IPS DF 6.9 (cell line): ENCODE measurements at regions not wholly inside any gene's neighbourhood (a gene's known extent, or its start where the extent isn't known, plus 50 kb on each side); places are given as distances from the start of the nearest gene placed in this dataset.

Experiments
- DNase-seq: peaks from one replicate; pipeline ENCODE4 v3.0.0-alpha.2; 2013; ENCODE audit warnings: low read depth, low spot score
- H3K27ac ChIP-seq: one replicate; pipeline ENCODE4 v1.5.1; 2013; ENCODE audit warnings: low read length, control low read depth
- H3K27me3 ChIP-seq: 2 replicates; pipeline ENCODE4 v1.6.1; 2013; ENCODE audit warnings: mild to moderate bottlenecking, low read length; ENCODE audit not compliant: control insufficient read depth, insufficient read depth
- H3K36me3 ChIP-seq: 2 replicates; pipeline ENCODE4 v1.6.1; 2013; ENCODE audit warnings: low read length; ENCODE audit not compliant: control insufficient read depth, insufficient read depth
- H3K4me1 ChIP-seq: 2 replicates; pipeline ENCODE4 v1.6.1; 2013; ENCODE audit warnings: low read length; ENCODE audit not compliant: control insufficient read depth, insufficient read depth
- H3K4me3 ChIP-seq: 2 replicates; pipeline ENCODE4 v1.5.1; 2013; ENCODE audit warnings: mild to moderate bottlenecking, low read length
- H3K9me3 ChIP-seq: 2 replicates; pipeline ENCODE4 v1.6.1; 2013; ENCODE audit warnings: low read length, inconsistent platforms; ENCODE audit not compliant: control insufficient read depth, insufficient read depth
- WGBS: extraction: QIAGEN DNeasy Blood & Tissue Kit; methylation state at CpG from one replicate; pipeline ENCODE4 v1.1.7; 2013; ENCODE audit warnings: mixed read lengths, missing lambda C conversion rate; ENCODE audit not compliant: insufficient read length, insufficient coverage; 5-methylcytosine and 5-hydroxymethylcytosine counted together

GRCh38 chr17:37829592-37830123 is 84.8 kb upstream of the HNF1B start:
- H3K27ac ChIP-seq, result no peak overlapping the region

GRCh38 chr17:37828651-37829124 is 83.8 kb upstream of the HNF1B start:
- H3K4me1 ChIP-seq, result peaks cover 3% of the 10 kb centered on the region; the same call in 1 of the 2 replicates
- no peak overlapping the region for H3K4me3 ChIP-seq
- no peak overlapping the region for H3K27ac ChIP-seq
- H3K36me3 ChIP-seq, result no peaks in the 10 kb centered on the region
- DNase-seq, result no peak
- H3K9me3 ChIP-seq, result no peaks in the 10 kb centered on the region
- no peaks in the 10 kb centered on the region for H3K27me3 ChIP-seq
- no CpG with 5 or more reads among the region's 5 CpGs for WGBS

More at GRCh38 chr17:37829592-37830123, 84.8 kb upstream of the HNF1B start:
- peaks cover 3% of the 10 kb centered on the region; the same call in 1 of the 2 replicates for H3K4me1 ChIP-seq
- H3K27me3 ChIP-seq, result no peaks in the 10 kb centered on the region
- H3K4me3 ChIP-seq, result no peak overlapping the region
- no CpG with 5 or more reads among the region's 5 CpGs for WGBS
- H3K9me3 ChIP-seq, result no peaks in the 10 kb centered on the region
- H3K36me3 ChIP-seq, result no peaks in the 10 kb centered on the region
- no peak for DNase-seq

- Histone ChIP-seq H3K36me3 (no peaks in the 10 kb centered on the region), H3K27me3 (no peaks in the 10 kb centered on the region), H3K4me1 (peaks cover 3% of the 10 kb centered on the region; the same call in 1 of the 2 replicates), H3K27ac (no peak overlapping the region), H3K9me3 (no peaks in the 10 kb centered on the region), H3K4me3 (no peak overlapping the region)
- DNase-seq, result no peak
- WGBS, result no CpG with 5 or more reads among the region's 5 CpGs
Observed at GRCh38 chr17:37827905-37828650, 83.2 kb upstream of the HNF1B start.

- H3K4me1 ChIP-seq, result peaks cover 3% of the 10 kb centered on the region; the same call in 1 of the 2 replicates
- no CpG with 5 or more reads among the region's 4 CpGs for WGBS
- DNase-seq, result no peak
Observed at GRCh38 chr17:37826497-37827430, 81.9 kb upstream of the HNF1B start.

DNA sequence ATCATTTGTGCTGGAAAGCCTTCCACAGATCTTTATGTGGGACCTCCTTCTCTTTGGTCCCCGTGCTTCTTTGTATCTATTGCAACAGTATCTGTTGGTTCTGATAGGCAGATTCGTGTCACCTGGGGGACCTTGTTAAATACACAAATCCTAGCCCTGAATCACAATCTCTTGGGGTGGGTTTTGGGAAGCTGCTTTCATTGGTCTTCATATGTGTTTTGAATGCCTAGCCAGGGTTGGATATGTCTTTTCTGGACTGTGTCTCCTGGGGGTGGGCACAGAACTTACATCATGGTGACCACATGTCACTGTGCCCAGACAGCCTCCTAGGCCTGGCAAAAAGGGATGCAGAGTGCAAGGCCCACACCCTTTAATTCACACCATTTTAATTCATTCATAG is 81.0 kb upstream of the HNF1B start:
- H3K9me3 ChIP-seq, result no peaks in the 10 kb centered on the region
- H3K4me1 ChIP-seq, result peaks cover 3% of the 10 kb centered on the region; the same call in 1 of the 2 replicates
- no CpG with 5 or more reads among the region's 2 CpGs for WGBS
- no peak overlapping the region for H3K4me3 ChIP-seq
- H3K27ac ChIP-seq, result no peak overlapping the region
- no peak for DNase-seq
- H3K27me3 ChIP-seq, result no peaks in the 10 kb centered on the region
- H3K36me3 ChIP-seq, result no peaks in the 10 kb centered on the region

More at GRCh38 chr17:37826497-37827430, 81.9 kb upstream of the HNF1B start:
- H3K9me3 ChIP-seq, result no peaks in the 10 kb centered on the region
- no peak overlapping the region for H3K27ac ChIP-seq
- no peaks in the 10 kb centered on the region for H3K27me3 ChIP-seq
- H3K4me3 ChIP-seq, result no peak overlapping the region
- H3K36me3 ChIP-seq, result no peaks in the 10 kb centered on the region

GRCh38 chr17:37824534-37825485 is 80.0 kb upstream of the HNF1B start:
- no peaks in the 10 kb centered on the region for H3K9me3 ChIP-seq
- H3K27ac ChIP-seq, result no peak overlapping the region
- no peak overlapping the region for H3K4me3 ChIP-seq
- no peaks in the 10 kb centered on the region for H3K36me3 ChIP-seq
- no peaks in the 10 kb centered on the region for H3K27me3 ChIP-seq
- DNase-seq, result peak; percentile 29
- WGBS, result no CpG with 5 or more reads among the region's 13 CpGs
- H3K4me1 ChIP-seq, result peaks cover 3% of the 10 kb centered on the region; the same call in 1 of the 2 replicates

- no peak overlapping the region for H3K4me3 ChIP-seq
- no peaks in the 10 kb centered on the region for H3K36me3 ChIP-seq
- peaks cover 1% of the 10 kb centered on the region; the same call in 1 of the 2 replicates for H3K4me1 ChIP-seq
- H3K27me3 ChIP-seq, result no peaks in the 10 kb centered on the region
- no peak for DNase-seq
- no peak overlapping the region for H3K27ac ChIP-seq
- H3K9me3 ChIP-seq, result no peaks in the 10 kb centered on the region
Observed at GRCh38 chr17:37823996-37824395, 79.1 kb upstream of the HNF1B start.

DNA sequence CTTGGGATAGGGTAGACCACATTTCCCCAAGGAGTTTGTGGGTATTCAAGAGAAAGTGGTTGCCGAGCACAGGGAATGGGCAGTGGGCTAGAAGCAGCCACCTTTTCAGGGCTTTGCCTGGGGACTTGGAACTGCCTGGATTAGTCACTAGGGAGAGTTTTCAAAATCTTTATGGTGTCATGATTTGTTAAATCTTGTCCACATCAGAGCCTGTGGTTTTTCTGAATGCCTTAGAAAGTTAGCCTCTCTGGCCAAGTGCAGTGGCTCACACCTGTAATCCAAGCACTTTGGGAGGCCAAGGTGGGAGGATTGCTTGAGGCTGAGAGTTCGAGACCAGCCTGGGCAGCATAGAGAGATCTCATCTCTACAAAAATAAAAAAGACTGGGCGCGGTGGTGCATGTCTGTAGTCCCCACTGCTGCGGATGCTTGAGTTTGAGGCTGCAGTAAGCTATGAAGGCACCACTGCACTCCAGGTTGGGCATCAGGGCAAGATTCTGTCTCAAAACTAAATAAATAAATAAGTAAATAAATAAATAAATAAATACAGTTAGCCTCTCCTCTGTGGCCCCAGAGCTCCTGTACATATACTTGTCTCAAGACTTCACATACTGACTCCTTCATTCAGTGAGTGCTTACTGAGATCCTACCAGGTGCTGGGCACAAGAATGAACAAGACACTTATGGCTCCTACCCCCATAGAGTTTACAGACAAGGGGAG is 76.3 kb upstream of the HNF1B start:
- Histone ChIP-seq H3K27ac (no peak overlapping the region), H3K4me3 (no peak overlapping the region), H3K9me3 (no peaks in the 10 kb centered on the region), H3K36me3 (no peaks in the 10 kb centered on the region), H3K4me1 (peaks cover 1% of the 10 kb centered on the region; the same call in 1 of the 2 replicates), H3K27me3 (no peaks in the 10 kb centered on the region)
- WGBS, result no CpG with 5 or more reads among the region's 5 CpGs
- no peak for DNase-seq

- Histone ChIP-seq H3K9me3 (no peaks in the 10 kb centered on the region), H3K4me3 (no peak overlapping the region), H3K27me3 (no peaks in the 10 kb centered on the region), H3K4me1 (peaks cover 1% of the 10 kb centered on the region; the same call in 1 of the 2 replicates), H3K36me3 (no peaks in the 10 kb centered on the region), H3K27ac (no peak overlapping the region)
- no peak for DNase-seq
- no CpG with 5 or more reads among the region's 4 CpGs for WGBS
Observed at GRCh38 chr17:37820313-37820994, 75.6 kb upstream of the HNF1B start.
